ENCODE measurements at regions not wholly inside any gene's neighbourhood (a gene's known extent, or its start where the extent isn't known, plus 50 kb on each side); places are given as distances from the start of the nearest gene placed in this dataset.

- TF ChIP-seq REST (IDR thresholded peaks at IDR 0.05; ENCODE audit: unreplicated experiment) = no peak
- TF ChIP-seq CTCF (conservative IDR thresholded peaks at IDR 0.05; ENCODE audit: low read depth in 2 of 2) = no peak
- TF ChIP-seq EZH2phosphoT487 (IDR thresholded peaks at IDR 0.05; ENCODE audit: unreplicated experiment) = no peak
- TF ChIP-seq EZH2 (IDR thresholded peaks at IDR 0.05; ENCODE audit: low read depth, unreplicated experiment) = no peak
- no peak for TF ChIP-seq CREB1 (CRISPR knock-in tag; IDR thresholded peaks at IDR 0.05; ENCODE audit: low read depth)
- no peak for TF ChIP-seq POLR2AphosphoS5 (IDR thresholded peaks at IDR 0.05; ENCODE audit: low read depth)
- TF ChIP-seq ETS1 (IDR thresholded peaks at IDR 0.05) = no peak
- TF ChIP-seq STAT1 (IDR thresholded peaks at IDR 0.05; ENCODE audit: unreplicated experiment) = no peak
- TF ChIP-seq ZNF114 (CRISPR knock-in tag; IDR thresholded peaks at IDR 0.05) = no peak
- TF ChIP-seq NANOG (IDR thresholded peaks at IDR 0.05; ENCODE audit: borderline replicate concordance) = no peak
Observed at GRCh38 chr20:55090286-55090685, 614.9 kb downstream of the DOK5 start.

All from GM23338 (cell line).